ENCODE measurements at regions not wholly inside any gene's neighbourhood (a gene's known extent, or its start where the extent isn't known, plus 50 kb on each side); places are given as distances from the start of the nearest gene placed in this dataset.
"Not testable (repeated sequence)": the region's sequence is repeated elsewhere in the genome, so short reads cannot be mapped to it uniquely, and the experiment has no call there.

DNA sequence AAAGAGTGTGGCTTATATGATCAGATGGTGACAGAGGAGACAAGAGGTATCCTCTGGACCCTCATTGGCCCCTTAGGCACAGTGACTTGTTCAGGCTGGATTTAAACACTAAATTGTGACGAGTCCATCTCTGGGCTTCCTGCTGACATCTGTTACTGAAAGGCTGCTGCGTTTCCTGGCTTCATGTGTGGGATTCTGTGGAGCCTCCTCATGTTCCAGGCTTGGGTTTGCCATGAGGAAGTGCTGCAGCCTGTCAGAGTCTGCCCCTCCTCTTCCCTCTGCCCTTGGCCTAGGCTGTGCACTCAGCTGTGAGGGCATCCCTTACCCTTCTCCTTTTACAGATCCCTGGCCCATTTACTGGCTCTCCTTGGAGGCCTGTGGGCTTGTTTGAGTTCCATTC lies 159.1 kb upstream of the TTC29 start:
- no peak for DNase-seq

DNA sequence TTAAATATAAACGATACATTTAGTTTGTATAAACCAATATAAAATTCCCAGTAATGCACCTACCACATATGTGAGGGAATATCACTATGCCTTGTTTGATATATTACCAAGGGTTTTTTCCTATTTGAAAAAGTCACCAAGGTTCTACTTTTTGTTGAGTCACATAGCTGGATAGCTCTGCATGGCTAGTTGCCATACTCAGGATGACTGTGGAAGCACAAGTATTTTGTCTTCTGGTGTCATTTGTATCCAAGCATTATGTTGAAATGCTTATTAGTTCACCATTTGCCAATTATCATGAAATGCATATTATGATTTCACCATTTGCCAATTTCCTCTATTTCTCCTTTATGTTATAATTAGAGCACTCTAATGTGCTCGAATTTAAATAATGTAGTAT lies 162.7 kb upstream of the TTC29 start:
- DNase-seq = no peak

DNA sequence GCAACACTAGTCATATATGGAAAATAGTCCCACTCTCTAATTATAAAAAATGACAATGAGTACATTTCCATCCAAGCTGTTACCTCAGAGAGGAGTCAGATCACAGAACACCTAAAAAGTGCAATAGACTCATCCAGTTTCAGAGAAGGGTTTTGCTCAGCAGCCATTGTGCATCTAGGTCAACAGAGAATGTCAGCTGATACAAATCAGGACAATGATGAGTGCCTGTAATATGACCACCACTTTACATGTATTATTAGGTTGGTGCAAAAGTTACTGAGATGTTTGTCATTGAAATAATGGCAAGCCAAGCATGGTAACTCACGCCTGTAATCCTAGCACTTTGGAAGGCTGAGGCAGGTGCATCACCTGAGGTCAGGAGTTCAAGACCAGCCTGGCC lies 164.1 kb upstream of the TTC29 start:
- DNase-seq = no peak

GRCh38 chr4:147110473-147111367 lies 165.1 kb upstream of the TTC29 start:
- no peak for DNase-seq

DNA sequence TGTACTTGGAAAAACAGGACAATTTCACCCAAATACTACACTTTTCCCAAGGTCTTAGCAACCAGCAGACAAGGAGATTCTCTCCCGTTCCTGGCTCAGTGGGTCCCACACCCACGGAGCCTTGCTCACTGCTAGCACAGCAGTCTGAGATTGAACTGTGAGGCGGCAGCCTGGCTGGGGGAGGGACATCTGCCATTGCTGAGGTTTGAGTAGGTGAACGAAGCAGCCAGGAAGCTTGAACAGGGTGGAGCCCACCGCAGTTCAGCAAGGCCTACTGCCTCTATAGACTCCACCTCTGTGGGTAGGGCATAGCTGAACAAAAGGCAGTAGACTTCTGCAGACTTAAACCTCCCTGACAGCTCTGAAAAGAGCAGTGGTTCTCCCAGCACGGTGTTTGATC lies 166.5 kb upstream of the TTC29 start:
- DNase-seq = peak in 1 of 5 experiments; percentile 16

GRCh38 chr4:147117431-147117830 lies 171.8 kb upstream of the TTC29 start:
- DNase-seq = no peak

- DNase-seq = no peak
These were observed 172.9 kb upstream of the TTC29 start for GRCh38 chr4:147118528-147118927.

DNA sequence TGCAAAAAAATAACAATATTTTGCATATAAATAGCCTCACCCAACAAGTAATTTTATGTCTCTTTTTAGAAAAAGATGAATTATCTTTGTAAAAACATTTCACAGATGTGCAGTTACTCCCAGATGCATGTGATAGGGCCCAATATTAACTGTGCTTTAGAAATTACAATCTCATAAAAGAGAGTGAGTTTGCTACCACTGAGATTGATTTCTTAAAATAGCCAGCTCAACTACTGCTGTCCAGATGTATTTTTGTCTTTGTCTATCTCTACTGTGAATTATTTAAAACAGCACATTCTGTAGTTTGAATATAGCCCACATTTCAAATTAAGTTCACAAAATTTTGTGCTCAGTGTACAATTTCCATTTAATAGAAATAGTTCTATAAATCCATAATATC lies 177.0 kb upstream of the TTC29 start:
- no peak for DNase-seq

GRCh38 chr4:147123146-147123545 lies 177.5 kb upstream of the TTC29 start:
- no peak for DNase-seq

GRCh38 chr4:147128787-147129186 lies 183.1 kb upstream of the TTC29 start:
- no peak for DNase-seq

GRCh38 chr4:147129687-147130086 lies 184.0 kb upstream of the TTC29 start:
- DNase-seq = no peak

GRCh38 chr4:147134536-147135210 lies 189.0 kb upstream of the TTC29 start:
- no peak for DNase-seq

- DNase-seq = no peak
These were observed 190.6 kb upstream of the TTC29 start for GRCh38 chr4:147136310-147136709.

GRCh38 chr4:147136751-147137150 lies 191.1 kb upstream of the TTC29 start:
- no peak for DNase-seq

- DNase-seq = no peak
These were observed 191.6 kb upstream of the TTC29 start for GRCh38 chr4:147137280-147137679.

DNA sequence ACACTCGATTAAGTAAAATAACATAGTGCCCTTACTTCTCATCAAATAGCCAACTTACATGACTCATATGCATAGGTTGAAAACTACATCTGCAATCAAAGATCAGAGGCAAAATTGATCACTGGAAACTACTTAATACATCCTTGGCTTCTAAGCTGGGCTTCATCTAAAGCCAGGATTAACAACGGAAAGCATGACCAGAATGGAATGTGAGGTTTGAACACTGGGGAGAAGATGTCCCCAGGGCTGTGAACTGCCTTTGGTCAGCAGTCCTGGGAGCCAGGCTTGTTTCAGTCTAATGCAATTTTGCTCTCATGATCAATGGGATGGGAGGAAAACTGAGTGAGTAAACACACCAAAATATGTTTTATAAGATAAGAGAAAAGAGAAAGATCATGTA lies 192.5 kb upstream of the TTC29 start:
- no peak for DNase-seq

DNA sequence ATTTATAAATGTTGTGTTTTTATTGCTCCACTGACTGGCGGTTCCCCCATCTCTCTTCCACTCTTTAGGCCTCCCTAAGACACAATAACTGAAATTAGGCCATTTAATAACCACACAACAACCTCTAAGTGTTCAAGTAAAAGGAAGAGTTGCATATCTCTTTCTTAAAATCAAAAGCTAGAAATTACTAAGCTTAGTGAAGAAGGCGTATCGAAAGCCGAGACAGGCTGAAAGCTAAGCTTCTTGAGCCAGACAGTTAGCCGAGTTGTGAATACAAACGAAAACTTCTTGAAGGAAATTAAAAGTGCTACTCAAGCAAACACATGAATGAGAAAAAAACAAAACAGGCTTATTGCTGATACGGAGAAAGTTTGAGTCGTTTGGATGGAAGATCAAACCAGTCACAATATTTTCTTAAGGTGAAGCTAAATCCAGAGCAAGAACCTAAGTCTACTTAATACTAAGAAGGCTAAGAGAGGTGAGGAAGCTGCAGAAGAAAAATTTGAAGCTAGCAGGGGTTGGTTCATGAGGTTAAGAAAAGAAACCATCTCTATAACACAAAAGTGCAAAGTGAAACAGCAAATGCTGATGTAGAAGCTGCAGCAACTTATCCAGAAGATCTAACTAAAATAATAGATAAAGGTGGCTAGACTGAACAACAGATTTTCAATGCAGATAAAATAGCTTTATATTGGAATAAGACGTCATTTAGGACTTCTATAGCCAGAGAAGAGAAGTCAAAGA lies 194.0 kb upstream of the TTC29 start:
- DNase-seq = peak in 1 of 5 experiments; percentile 76

GRCh38 chr4:147151763-147152162 lies 206.1 kb upstream of the TTC29 start:
- no peak for DNase-seq

GRCh38 chr4:147157860-147158701 lies 212.4 kb upstream of the TTC29 start:
- no peak for DNase-seq

DNA sequence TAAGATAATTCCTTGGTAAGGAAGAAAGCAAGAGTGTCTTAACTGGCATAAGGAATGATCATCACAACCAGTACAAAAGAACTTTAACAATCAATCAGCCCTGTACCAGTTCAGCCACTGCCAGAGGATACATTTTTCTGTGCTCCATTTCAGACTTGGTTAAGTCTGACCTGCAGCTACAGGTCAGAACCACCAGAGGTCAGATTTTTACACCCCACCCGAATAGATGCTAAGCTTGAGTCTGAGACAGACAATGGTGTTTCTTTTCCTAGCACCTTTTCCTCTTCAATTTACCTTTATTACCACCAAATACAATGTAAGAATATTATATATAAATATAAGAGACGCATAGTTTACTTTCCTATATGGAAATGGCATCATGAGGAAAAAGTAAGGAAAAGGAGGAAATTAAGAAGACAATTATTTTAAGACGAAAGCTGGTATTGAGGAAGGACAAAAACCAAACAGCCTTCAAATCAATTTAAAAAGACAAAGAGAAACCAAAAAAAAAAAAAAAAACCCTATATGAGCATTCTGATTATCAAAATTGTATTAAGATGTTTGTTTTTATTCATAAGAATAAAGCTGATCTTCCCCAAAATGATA lies 215.3 kb upstream of the TTC29 start:
- DNase-seq = peak in 1 of 5 experiments; percentile 33

GRCh38 chr4:147163311-147163710 lies 217.6 kb upstream of the TTC29 start:
- no peak for DNase-seq

- not testable (repeated sequence) for DNase-seq
These were observed 222.5 kb upstream of the TTC29 start for GRCh38 chr4:147168200-147168599.

Data from T-helper 2 cell (primary cell).